GM12873 (cell line): ENCODE measurements at regions not wholly inside any gene's neighbourhood (a gene's known extent, or its start where the extent isn't known, plus 50 kb on each side); places are given as distances from the start of the nearest gene placed in this dataset.

ENCODE experiments used
- TF ChIP-seq, protein P1 (sequence below): IDR thresholded peaks from 2 replicates; pipeline ENCODE4 v1.5.1; 2012; ENCODE audit warnings: low read depth, mild to moderate bottlenecking, moderate library complexity, low read length, control low read depth; ENCODE audit not compliant: insufficient read depth; ENCODE audit errors: missing control alignments

DNA sequence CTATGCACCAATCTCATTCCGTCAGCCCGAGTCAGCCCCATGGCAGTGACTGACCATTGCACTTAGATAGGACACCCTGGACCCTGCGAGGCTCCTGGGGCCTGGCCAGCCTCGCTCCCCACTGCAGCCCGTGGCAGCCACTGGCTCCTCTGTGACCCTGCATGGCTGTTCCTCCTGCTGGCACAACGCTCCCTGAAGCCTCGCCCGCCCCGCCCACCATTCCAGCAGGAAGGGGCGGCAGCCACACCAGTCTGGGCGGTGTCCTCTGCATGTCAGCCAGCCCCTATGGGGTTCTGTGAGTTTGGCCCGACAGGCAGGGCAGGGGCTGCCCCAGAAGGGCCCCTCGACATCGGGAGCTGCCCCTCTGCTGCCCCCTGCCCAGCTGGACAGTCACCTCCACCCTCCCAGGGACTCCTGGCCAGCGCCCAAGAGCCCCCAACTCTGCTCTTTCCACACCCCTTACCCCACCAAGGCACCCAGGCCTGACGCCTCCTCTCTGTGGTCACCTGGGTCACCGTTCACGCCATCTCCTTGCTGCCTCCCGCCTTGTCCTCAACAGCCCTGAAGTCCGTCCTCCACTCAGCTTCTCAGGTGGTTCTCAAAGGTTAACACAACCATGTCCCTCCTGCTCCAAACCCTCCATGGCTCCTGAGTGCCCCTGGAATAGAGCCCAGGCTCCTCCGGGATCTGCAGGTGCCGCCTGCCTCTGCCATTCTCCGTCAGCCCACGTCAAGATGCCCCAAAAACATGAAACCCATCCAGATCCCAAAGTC, 103.5 kb downstream of the MICALL2 start:
- TF ChIP-seq, protein P1, sequence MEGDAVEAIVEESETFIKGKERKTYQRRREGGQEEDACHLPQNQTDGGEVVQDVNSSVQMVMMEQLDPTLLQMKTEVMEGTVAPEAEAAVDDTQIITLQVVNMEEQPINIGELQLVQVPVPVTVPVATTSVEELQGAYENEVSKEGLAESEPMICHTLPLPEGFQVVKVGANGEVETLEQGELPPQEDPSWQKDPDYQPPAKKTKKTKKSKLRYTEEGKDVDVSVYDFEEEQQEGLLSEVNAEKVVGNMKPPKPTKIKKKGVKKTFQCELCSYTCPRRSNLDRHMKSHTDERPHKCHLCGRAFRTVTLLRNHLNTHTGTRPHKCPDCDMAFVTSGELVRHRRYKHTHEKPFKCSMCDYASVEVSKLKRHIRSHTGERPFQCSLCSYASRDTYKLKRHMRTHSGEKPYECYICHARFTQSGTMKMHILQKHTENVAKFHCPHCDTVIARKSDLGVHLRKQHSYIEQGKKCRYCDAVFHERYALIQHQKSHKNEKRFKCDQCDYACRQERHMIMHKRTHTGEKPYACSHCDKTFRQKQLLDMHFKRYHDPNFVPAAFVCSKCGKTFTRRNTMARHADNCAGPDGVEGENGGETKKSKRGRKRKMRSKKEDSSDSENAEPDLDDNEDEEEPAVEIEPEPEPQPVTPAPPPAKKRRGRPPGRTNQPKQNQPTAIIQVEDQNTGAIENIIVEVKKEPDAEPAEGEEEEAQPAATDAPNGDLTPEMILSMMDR: no peak

DNA sequence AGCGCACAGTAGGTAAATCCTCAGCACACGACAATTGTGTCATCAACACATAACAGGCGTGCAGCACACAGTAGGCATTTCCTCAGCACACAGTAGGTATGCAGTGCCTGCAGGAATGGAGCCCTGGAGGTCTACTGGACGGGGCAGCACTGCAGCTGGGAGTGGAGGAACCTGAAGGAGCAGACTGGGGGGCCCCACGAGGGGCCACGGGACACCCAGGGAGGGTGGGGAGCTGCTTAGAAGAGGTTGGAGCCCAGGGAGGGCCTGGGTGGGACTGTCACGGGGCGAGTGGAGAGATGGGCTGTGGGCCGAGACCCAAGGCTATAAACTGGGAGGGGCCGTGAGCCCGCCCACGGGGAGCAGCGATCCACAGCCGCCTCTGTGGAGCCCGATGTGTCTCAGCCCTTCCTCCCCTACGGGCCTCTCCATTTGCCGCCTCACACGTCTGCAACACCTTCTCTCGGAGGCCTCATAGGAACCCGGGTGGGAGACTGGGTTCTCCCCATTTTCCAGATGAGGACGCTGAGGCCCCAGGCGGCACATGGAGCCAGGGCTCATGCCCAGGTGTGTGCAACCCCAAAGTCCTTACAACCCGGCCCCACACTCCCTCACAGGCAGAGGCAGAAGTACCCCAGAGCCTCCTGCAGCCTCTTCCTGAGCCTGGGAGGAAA, 101.5 kb downstream of the MICALL2 start:
- TF ChIP-seq, protein P1: no peak

GRCh38 chr7:1358376-1359050, 100.8 kb downstream of the MICALL2 start:
- TF ChIP-seq, protein P1: no peak

- TF ChIP-seq, protein P1: no peak
Observed at GRCh38 chr7:1359051-1359400, 100.2 kb downstream of the MICALL2 start.

GRCh38 chr7:1359681-1360485, 99.4 kb downstream of the MICALL2 start:
- TF ChIP-seq, protein P1: no peak

GRCh38 chr7:1360521-1360971, 98.7 kb downstream of the MICALL2 start:
- TF ChIP-seq, protein P1: no peak
